ENCODE measurements at regions not wholly inside any gene's neighbourhood (a gene's known extent, or its start where the extent isn't known, plus 50 kb on each side); places are given as distances from the start of the nearest gene placed in this dataset.
"Not testable (repeated sequence)": the region's sequence is repeated elsewhere in the genome, so short reads cannot be mapped to it uniquely, and the experiment has no call there.

GRCh38 chr2:179332903-179333302 is 68.3 kb upstream of the SESTD1 start:
- no peak for ATAC-seq
- 55 to 69% methylated on average over 2 of the region's 2 CpGs for WGBS, 2 donors (ENCODE audit: low coverage in 1 of 2)

GRCh38 chr2:179331061-179331460 is 66.4 kb upstream of the SESTD1 start:
- 92 to 98% methylated on average over 3 of the region's 3 CpGs for WGBS, 2 donors (ENCODE audit: low coverage in 1 of 2)
- TF ChIP-seq POLR2A (IDR thresholded peaks at IDR 0.05) = no peak
- no peak for TF ChIP-seq POLR2AphosphoS5 (IDR thresholded peaks at IDR 0.05)
- no peak for TF ChIP-seq CTCF (IDR thresholded peaks at IDR 0.05)
- no peak for TF ChIP-seq EP300 (IDR thresholded peaks at IDR 0.05)
- H3K27ac ChIP-seq = no peak overlapping the region
- no peaks in the 10 kb centered on the region for H3K27me3 ChIP-seq
- H3K4me1 ChIP-seq = peaks cover 0 to under 1% (median 0%) of the 10 kb centered on the region in 3 donors
- H3K9me3 ChIP-seq = peaks cover 0 to 5% (median 0%) of the 10 kb centered on the region in 3 donors
- H3K4me3 ChIP-seq = no peak overlapping the region
- no peak for ATAC-seq
- no peaks in the 10 kb centered on the region for H3K36me3 ChIP-seq

More at GRCh38 chr2:179332903-179333302, 68.3 kb upstream of the SESTD1 start:
- Histone ChIP-seq H3K36me3 (no peaks in the 10 kb centered on the region), H3K4me1 (peaks cover 0 to 19% (median 0%) of the 10 kb centered on the region in 3 donors), H3K27ac (no peak overlapping the region), H3K27me3 (no peaks in the 10 kb centered on the region), H3K9me3 (peaks cover 0 to 5% (median 0%) of the 10 kb centered on the region in 3 donors), H3K4me3 (no peak overlapping the region)
- TF ChIP-seq POLR2A (IDR thresholded peaks at IDR 0.05) (no peak), CTCF (IDR thresholded peaks at IDR 0.05) (no peak), EP300 (IDR thresholded peaks at IDR 0.05) (no peak), POLR2AphosphoS5 (IDR thresholded peaks at IDR 0.05) (no peak)

GRCh38 chr2:179322289-179322688 is 57.7 kb upstream of the SESTD1 start:
- TF ChIP-seq EP300 (IDR thresholded peaks at IDR 0.05) = no peak
- TF ChIP-seq POLR2AphosphoS5 (IDR thresholded peaks at IDR 0.05) = no peak
- TF ChIP-seq CTCF (IDR thresholded peaks at IDR 0.05) = no peak
- no peak for TF ChIP-seq POLR2A (IDR thresholded peaks at IDR 0.05)
- Histone ChIP-seq H3K4me1 (no peaks in the 10 kb centered on the region), H3K4me3 (no peak overlapping the region), H3K27me3 (no peaks in the 10 kb centered on the region), H3K27ac (no peak overlapping the region), H3K36me3 (no peaks in the 10 kb centered on the region), H3K9me3 (no peaks in the 10 kb centered on the region)
- ATAC-seq = no peak
- 85 to 100% methylated on average over 1 to 4 of the region's 5 CpGs for WGBS, 2 donors (ENCODE audit: low coverage in 1 of 2)

GRCh38 chr2:179321034-179321433 is 56.4 kb upstream of the SESTD1 start:
- WGBS, 2 donors (ENCODE audit: low coverage in 1 of 2) = 92 to 93% methylated on average over 3 of the region's 3 CpGs
- H3K27ac ChIP-seq, H3K9me3 ChIP-seq, H3K36me3 ChIP-seq, ATAC-seq, H3K27me3 ChIP-seq, H3K4me1 ChIP-seq, H3K4me3 ChIP-seq: not testable (repeated sequence)

GRCh38 chr2:179314729-179315128 is 50.1 kb upstream of the SESTD1 start:
- WGBS, 2 donors (ENCODE audit: low coverage in 1 of 2) = 80 to 92% methylated on average over 4 to 5 of the region's 9 CpGs
- H3K4me1 ChIP-seq, H3K9me3 ChIP-seq, H3K27me3 ChIP-seq, H3K27ac ChIP-seq, H3K4me3 ChIP-seq, H3K36me3 ChIP-seq, ATAC-seq: not testable (repeated sequence)

Measured in gastroesophageal sphincter (tissue), 4 donors.